HG02798 (cell line): ENCODE measurements at regions not wholly inside any gene's neighbourhood (a gene's known extent, or its start where the extent isn't known, plus 50 kb on each side); places are given as distances from the start of the nearest gene placed in this dataset.
A peak's percentile ranks its signal among the peaks of the same experiment; 100 is the strongest.

Experiments used
- ATAC-seq: cut with Tn5 transposase; IDR thresholded peaks from one replicate; pipeline ENCODE4 v1.9.1; 2021; ENCODE audit warnings: mild to moderate bottlenecking; ENCODE audit not compliant: unreplicated experiment, poor library complexity

GRCh38 chr3:99145031-99145430, 243.5 kb upstream of the DCBLD2 start:
- ATAC-seq, result no peak

DNA sequence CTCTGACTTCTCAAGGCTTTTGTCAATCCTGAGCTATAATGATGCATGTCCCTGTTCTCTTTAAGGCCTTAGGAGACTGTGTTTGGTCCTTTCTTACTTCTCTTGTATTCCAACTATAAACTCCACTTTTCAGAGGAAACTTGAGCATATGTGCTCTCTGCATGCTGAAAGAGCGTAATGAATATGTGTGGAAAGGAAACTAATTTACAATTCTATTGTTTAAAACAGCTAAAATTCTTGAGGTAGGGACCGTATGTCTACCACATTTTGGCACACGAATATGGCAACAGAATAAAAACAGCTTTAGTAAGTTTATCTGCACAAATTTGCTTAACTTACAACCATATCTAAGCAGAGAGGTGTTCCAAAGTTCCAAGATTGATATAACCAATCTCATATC, 242.0 kb upstream of the DCBLD2 start:
- ATAC-seq, result no peak

GRCh38 chr3:99134986-99135385, 233.5 kb upstream of the DCBLD2 start:
- no peak for ATAC-seq

DNA sequence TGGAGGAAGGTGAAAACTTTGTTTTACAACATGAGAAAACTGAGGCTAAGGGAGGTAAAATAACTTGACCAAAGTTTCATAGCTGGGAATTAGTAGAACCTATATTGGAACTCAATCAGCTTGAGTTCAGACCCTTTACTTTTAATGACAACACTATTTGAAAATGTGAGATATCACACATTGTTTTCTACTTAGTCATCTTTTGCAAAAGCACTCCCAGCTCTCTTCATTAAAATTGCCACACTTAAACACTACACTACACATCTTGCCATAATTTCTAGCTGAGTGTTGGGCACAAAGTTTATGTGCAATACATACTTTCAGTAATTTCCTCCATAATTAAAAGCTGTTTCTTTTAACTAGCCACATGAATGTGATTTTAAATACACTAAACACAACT, 230.4 kb upstream of the DCBLD2 start:
- ATAC-seq, result no peak

DNA sequence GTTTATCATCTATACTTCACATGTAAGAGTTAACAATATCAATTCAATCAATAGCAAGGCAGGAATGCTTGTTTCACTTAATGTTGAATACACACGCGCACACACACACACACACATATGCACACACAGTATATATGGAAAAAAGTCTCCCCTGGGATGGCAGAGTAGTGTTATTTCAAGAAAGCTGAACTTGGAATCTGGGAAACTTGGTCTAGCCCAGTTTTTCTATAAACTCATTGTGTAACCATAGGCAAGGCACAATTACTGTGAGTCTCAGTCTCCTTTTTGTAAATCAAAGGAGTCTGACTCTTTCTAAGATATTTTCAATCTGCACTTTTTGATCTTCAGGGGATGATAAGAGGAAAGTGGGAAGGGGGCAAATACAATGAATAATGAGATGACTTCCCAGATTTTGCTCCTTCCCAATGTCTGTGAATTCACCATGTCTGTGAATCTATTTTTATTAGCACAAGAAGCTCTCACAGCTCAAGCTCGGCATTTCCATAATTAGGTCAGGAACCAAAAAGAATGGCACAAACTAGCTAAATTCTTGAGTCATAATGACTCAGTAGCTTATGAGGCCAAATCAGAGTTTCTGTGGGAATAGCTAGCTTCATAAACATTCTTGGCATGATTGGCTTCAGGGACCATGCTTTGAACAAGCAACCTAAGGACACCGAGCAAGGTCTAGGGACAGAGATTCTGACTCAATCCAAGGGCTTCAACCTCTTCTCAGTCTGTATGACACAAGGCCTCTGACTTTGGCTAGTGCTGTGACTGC, 227.4 kb upstream of the DCBLD2 start:
- no peak for ATAC-seq

DNA sequence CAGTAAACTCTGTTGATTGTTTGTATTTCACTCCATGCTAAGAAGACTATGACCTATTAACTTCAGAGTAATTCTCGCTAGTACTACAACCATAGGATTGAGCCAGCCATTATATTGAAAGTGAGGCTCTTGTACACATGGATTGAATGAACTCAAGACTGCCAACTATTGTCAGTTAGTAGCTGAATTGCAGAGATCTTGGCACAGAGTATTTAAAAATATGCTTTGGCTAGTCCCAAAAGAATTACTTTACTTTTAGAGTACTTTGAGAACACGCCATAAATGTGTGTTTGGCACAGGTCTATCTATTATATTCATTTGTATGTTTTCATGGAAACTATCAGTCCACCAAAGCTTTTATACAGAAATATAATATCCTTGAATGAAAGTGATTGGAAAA, 226.7 kb upstream of the DCBLD2 start:
- no peak for ATAC-seq

DNA sequence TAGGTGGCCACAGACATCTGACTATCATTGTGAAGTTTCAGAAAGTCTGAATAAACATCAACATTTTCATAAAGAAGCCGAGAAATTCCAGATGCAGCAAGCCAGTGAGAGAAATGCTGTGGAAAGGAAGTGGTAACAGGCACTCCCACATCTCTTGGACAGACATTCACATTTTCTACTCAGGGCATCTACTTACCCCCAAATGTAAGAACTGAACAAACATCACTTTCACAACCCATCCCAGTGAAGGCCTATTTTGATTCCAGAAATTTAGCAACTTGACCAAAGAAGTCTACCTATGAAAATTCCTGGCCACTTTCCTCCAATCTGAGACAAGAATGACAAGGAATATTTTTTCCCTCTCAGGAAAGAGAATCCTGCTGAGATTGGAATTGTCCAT, 224.8 kb upstream of the DCBLD2 start:
- no peak for ATAC-seq

DNA sequence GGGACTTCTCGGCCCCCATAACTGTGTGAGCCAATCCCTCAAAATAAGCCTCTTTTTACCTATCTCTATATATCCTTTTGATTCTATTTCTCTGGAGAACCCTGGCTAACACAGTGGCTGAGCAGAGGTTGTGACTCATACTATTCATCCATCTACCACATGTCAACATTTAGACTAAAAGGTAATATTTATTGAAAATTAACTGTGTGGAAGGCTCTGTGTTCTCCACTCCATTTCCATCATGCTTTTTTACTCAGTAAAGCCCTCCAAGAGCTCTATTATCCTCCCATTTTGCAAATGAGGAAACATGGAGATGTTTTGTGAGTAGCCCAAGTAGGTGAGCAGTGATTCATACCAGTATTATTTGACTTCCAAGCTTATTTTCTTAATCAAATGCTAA, 217.9 kb upstream of the DCBLD2 start:
- ATAC-seq, result no peak

DNA sequence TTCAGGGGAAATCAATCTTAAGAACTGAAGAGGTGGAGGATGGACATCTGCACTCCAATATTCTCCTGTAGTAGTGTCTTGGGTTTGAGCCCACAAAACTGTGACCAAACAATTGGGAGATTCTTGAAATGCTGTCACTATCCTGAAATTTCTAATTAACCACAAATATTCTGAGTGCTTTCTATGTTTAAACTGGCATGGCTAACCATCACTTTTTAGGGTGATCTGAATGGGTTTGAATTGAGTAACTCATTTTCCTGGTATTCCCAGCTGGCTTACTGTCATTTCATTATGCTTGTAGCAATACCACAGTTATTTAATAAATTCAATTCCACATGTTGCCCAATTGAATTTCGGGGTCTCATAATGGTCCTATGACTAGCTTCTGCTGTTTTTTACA, 216.9 kb upstream of the DCBLD2 start:
- ATAC-seq, result no peak

DNA sequence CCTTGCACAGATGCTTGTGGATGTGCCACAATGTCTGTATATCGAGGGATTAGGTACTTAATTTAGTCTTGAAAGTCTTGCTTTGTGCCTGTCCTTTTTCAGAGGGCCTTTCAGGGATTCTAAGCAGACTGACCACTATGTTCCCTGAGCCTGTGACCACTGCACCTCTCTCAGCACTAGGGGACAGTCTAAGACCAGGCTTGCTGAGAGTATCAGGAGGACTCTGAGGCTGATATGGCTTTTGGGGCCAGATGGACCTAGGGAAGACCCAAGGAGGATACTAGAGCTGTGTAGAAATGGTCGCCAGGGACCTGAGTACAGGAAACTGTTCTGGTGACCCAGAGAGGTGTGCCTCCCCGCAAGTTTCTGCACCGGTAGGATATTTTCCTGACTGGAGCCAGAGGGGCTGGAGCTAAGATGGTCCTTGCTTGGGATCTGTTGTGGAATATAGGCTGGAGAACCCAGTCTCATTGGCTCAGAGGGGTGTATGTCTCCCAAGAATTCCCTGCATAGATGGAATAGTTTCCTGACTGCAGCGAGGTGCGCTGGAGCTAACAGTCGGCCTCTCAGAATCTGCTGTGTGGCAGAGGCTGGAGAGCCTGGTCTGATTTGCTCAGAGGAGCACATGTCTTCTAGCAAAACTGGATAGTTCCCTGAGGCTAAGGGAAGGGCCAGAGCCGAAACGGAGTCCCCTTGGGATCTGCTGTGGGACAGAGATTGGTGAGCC, 213.2 kb upstream of the DCBLD2 start:
- ATAC-seq, result peak; percentile 60

DNA sequence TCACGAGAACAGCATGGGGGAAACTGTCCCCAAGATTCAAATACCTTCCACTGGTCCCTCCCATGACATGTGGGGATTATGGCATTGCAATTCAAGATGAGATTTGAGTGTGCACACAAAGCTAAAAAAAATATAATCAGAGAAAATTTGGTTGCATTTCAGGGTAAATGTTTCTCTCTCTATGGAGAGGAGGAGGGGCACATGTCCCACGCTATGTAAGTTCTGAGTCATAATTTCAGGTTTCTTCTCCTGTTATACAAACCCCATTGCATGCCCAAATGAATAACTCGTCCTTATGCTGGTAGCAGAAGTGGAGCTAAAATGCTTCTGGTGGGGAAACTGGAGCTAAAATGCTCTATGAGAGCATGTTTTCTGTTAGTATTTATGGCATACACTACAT, 209.7 kb upstream of the DCBLD2 start:
- peak; percentile 39 for ATAC-seq

GRCh38 chr3:99110401-99110800, 208.9 kb upstream of the DCBLD2 start:
- no peak for ATAC-seq

DNA sequence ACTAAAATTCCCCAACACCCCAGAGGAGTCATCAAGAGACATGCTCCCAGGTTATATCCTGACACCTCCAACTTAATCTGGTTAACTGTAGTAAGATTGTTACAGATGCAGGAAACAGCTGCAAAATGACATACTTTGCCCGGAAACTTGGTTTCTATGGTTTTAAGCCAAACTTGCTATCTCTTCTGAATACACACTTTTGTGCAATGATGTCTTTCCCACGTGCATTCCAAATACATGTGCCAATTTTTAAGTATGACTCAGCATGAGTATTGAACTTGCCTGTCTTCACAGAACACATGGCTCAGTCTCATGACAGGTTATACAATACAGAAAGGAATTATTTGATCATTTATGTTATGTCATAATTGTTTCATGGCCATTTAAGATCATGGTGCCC, 207.0 kb upstream of the DCBLD2 start:
- ATAC-seq, result no peak

GRCh38 chr3:99094606-99095005, 193.1 kb upstream of the DCBLD2 start:
- ATAC-seq, result no peak

- no peak for ATAC-seq
Observed at GRCh38 chr3:99087277-99087676, 185.8 kb upstream of the DCBLD2 start.

DNA sequence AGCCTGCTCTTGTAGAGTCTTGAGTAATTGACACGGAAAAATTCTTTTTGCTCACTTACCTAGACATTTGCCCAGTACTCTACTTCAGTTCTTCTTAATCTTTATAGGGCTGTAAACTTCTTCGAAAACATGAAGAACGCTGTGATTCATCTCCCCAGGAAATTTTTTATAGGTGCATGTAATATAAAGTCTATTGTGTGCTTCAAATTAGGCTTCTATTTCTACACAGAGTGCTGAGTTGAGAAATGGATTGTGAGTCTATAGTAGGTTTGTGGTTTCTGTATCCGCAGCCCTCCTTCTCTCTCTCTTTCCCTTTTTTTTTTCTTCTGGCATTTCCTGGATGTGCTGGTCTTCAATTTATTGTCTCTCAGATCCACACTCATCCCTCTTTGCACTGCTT, 183.3 kb upstream of the DCBLD2 start:
- no peak for ATAC-seq

- ATAC-seq, result no peak
Observed at GRCh38 chr3:99084156-99084555, 182.7 kb upstream of the DCBLD2 start.

DNA sequence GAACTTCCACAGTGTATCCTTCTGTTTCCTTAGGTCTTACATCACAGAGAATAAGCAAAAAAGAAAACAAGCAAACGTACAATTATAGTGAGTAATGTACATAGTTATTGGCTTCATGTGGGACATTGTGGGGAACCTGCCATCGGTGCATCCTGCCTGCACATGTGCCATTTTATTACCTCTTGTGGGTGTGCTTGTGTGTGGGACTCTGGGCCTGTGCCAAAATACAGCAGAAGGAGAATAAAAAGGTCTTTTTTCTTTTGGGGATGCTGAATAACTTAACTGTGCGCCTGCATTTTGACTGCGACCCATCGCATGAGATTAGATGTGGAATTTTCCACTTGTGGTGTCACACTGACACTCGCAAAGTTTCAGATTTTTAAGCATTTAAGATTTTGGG, 169.6 kb upstream of the DCBLD2 start:
- no peak for ATAC-seq

DNA sequence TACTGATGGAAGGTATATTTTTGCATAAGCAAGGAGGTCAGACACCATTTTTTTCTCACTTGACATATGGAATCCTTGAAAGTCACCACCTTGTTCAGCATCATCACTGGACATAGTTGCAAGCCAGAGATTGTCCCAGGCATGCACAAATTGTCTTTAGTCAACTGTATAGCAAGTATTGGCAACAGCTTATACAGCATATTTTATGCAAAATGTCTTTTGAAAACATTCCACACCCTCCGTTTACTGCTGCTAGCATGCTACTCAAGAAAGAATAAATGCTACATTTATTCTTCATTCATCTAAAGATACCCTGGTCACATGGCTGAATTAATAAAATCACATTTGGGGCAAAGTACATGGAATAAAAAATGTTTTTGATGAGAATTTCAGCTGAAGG, 168.5 kb upstream of the DCBLD2 start:
- no peak for ATAC-seq

GRCh38 chr3:99066863-99067262, 165.4 kb upstream of the DCBLD2 start:
- no peak for ATAC-seq

DNA sequence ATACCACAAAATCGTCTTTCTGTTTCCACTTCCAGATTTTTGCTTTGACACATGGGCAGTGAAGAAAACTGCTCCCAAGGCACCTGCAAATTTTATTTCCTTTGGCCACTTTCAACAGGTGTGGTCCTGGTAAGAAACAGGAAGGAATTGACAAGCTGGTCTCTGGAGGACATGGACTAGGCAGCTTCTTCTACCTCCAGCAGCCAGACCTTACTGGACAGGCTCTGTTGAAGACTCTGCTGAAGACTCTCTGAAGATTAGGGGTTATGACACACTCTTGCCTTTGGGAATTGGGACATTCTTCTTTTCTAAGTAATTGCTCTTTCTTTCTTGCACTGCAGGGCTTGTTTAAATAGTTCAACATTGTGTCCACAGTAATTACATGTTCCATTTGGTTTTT, 147.7 kb upstream of the DCBLD2 start:
- no peak for ATAC-seq

DNA sequence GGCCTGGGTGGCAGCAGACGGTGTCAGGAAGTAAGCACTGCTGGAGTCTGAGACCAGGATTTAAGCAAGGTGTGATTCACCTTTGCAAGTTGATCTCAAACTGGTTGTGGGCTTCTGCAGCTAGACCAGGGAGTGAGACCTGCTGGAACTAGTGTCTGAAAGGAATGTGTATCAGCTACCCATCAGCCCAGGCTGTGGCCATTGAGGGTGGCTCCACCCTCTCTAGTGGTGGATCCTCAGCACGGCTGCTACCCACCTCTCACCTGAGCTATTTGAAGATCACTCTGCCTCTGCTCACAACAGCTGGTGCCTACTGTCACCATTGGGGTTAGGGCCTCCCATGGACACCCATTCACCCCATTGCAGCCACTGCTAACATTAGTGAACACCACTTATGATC, 140.3 kb upstream of the DCBLD2 start:
- ATAC-seq, result no peak
